HG02973 (cell line): ENCODE measurements at regions not wholly inside any gene's neighbourhood (a gene's known extent, or its start where the extent isn't known, plus 50 kb on each side); places are given as distances from the start of the nearest gene placed in this dataset.

ENCODE experiments used
- ATAC-seq: cut with Tn5 transposase; IDR thresholded peaks from one replicate; pipeline ENCODE4 v1.9.1; 2021; ENCODE audit warnings: moderate library complexity; ENCODE audit not compliant: unreplicated experiment

DNA sequence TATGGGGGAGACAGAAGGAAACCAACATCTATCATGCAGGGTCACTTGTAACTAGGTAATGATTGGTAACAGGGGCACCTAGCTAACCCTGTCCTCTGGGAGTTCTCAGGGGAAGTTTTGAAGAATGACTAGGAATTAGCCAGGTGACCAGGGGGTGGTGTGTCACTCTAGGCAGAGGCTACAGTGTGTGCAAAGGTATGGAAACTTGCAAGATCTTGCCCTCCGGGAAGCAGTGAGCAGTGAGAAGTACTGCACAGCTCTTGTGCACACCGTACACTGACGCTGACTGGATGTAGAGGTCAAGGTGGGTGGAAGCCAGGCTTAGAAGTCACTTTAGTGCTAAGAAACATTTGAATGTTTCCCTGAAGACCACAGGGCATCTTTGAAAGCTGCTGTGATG is 62.9 kb upstream of the LMO4 start:
- ATAC-seq = no peak

DNA sequence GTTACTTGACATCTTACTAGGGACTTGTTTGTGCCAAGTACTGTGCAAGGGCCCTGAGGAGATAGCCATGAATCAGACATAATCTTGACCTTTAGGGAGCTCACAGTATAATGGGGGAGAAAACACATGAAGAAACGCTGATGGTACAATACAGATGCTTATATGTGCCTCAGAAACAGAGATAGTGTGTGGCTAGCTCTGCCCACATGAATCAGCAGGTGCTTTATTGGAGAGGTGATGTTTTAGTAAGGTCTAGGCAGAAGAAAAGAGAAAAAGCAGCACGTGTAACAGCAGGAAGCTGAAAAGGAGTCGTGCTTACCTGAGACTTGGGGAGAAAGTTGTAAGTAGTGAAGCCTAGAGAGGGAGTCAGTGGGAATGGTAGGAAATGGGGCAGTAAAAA is 60.6 kb upstream of the LMO4 start:
- ATAC-seq = no peak

DNA sequence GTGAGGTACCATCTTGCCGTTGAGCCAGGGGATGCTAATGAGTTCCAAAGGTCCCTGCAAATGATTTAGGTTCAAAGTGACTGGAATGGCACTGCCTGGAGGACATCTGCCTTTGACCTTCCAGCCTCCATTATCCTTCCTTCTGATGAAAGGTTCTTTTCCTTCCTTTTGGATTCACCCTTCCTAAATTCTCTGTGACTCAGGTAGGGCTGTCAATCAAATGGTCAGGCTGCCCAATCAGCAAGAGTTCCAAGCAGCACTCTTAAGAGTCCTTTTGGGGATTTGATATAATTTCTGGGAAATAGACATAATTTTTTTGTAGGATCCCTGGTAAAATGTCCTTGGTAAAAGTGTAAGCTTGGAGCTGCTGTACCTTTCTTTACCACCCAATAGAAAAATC is 58.8 kb upstream of the LMO4 start:
- no peak for ATAC-seq

DNA sequence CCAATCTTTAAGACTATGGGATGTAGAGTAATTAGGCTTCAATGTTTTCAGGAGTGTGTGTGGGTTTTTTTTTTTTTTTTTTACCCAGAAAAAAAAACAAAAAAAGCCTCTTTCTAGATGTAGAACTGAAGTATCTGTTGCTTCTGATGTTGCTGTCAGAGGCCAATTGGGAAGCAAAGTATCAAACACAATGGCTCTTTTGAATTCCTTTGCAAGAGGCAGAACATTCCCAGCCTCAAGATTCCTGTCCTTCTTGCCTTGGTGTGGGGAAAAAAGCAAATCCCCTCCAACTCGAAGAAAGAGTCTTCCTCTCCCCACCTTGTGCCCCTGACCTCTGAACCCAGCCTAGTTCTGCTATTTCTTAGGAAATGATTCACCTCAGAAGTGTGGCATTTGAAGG is 55.4 kb upstream of the LMO4 start:
- no peak for ATAC-seq

DNA sequence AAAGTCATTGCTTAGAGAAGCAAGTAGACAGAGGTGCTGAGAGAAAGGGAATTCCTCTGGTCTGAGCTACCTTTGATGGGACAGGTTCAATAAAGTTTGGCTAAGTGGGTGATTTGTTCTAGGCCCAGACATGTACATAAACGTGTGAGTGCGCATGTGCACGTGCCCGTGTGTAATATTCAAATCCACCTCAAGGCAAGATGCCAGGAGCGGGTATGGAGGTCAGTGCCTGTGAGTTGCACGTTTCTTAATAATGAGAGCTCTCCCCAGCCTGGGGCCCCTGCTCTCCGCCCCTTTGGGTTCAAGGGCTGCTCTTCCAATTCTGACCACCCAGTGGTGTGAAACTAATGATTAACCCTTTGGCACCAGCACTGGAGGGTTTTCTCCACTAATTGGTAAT is 53.8 kb upstream of the LMO4 start:
- ATAC-seq = no peak

DNA sequence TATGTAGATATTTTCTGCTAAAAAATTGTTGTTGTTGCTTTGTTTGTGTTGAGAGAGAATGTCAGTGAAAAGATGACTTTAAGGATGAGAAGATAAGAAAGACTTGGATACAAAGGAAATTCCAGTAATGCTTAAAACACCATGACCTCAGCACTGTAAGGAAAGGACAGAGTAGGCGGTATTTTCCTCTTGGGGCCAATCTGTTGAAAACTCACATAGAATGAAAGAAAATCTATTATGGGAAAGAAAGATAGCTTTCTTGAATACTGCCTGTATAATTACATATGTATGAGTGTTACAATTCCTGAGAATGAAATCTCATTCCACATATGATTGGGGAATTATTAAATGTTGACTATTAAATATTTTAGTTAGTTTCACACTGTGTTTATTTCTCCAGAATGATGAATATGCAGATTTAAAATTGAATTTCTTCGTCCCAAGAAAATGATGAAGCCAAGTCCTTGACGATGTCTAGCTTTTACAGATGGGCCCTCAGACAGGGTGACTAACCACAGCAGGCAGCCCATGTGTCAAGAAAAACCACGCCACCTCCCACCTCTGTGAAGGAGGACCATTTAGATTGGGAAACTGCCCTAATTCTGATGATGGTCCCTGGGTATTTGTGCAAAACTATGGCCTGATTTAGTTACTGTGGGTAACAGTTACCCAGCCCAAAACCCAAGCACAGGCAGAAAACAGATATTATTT is 49.7 kb upstream of the LMO4 start:
- no peak for ATAC-seq
